ENCODE measurements at regions not wholly inside any gene's neighbourhood (a gene's known extent, or its start where the extent isn't known, plus 50 kb on each side); places are given as distances from the start of the nearest gene placed in this dataset.
"Not testable (repeated sequence)": the region's sequence is repeated elsewhere in the genome, so short reads cannot be mapped to it uniquely, and the experiment has no call there.

DNA sequence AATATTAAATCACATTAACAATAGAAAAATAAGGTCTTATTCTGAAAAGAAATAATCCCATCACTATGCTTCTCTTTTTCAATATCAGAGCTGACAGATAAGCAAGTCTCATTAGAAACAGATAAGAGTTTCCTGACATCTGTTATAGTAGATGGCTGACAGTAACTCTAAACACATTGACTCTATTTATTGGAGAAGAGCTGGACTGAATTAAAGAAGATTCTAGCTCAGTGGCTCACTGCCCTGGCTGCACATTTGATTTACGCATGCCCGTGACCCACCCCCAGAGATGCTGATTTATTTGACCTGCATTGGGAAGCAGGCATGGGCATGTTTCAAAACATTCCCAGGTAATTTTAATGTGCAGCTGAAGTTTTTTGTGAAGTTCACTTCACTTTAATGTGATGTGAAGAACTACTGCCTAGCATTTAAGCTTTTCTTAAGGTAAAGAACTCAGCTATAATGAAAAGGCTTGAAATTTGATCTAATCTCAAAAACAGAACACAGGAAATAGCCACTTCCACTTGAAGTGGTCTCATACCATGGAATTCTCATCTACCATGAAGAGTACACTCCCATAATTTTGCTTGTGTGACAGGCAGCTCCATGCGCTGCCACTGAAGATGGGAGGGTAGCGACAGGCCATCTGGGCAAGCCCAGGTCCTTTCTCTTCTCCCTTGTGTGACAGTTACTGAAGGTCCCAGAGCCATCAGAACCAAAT is 162.3 kb downstream of the TPBG start:
- intact Hi-C loops (cut with DNase I; ENCODE audit: low total_unique reads): no loop called here
- no peaks in the 10 kb centered on the region for H3K9me3 ChIP-seq
- H3K27ac ChIP-seq: no peak overlapping the region
- no peaks in the 10 kb centered on the region for H3K27me3 ChIP-seq
- no peaks in the 10 kb centered on the region for H3K36me3 ChIP-seq
- TF ChIP-seq, protein P1, sequence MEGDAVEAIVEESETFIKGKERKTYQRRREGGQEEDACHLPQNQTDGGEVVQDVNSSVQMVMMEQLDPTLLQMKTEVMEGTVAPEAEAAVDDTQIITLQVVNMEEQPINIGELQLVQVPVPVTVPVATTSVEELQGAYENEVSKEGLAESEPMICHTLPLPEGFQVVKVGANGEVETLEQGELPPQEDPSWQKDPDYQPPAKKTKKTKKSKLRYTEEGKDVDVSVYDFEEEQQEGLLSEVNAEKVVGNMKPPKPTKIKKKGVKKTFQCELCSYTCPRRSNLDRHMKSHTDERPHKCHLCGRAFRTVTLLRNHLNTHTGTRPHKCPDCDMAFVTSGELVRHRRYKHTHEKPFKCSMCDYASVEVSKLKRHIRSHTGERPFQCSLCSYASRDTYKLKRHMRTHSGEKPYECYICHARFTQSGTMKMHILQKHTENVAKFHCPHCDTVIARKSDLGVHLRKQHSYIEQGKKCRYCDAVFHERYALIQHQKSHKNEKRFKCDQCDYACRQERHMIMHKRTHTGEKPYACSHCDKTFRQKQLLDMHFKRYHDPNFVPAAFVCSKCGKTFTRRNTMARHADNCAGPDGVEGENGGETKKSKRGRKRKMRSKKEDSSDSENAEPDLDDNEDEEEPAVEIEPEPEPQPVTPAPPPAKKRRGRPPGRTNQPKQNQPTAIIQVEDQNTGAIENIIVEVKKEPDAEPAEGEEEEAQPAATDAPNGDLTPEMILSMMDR (IDR thresholded peaks at IDR 0.05): no peak
- TF ChIP-seq EP300 (IDR thresholded peaks at IDR 0.05): no peak
- no peak for TF ChIP-seq POLR2A (IDR thresholded peaks at IDR 0.05)
- TF ChIP-seq POLR2AphosphoS5 (IDR thresholded peaks at IDR 0.05): no peak
- no peak overlapping the region for H3K4me3 ChIP-seq
- no peaks in the 10 kb centered on the region for H3K4me1 ChIP-seq
- WGBS, 5 donors: 74 to 89% (median 86%) methylated on average over 4 of the region's 4 CpGs
- DNase-seq: no peak

DNA sequence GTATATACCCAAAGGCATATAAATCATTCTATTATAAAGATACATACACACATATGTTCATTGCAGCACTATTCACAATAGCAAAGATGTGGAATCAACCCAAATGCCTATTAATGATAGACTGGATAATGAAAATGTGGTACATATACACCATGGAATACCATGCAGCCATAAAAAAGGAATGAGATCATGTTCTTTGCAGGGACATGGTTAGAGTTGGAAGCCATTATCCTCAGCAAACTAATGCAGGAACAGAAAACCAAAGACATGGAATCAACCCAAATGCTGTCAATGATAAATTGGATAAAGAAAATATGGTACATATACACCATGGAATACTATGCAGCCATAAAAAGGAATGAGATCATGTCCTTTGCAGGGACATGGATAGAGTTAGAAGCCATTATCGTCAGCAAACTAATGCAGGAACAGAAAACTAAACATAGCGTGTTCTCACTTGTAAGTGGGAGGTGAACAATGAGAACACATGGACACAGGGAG is 166.4 kb downstream of the TPBG start:
- H3K9me3 ChIP-seq; H3K27ac ChIP-seq; H3K4me3 ChIP-seq; intact Hi-C loops (cut with DNase I; ENCODE audit: low total_unique reads); H3K4me1 ChIP-seq; H3K36me3 ChIP-seq; DNase-seq; H3K27me3 ChIP-seq: not testable (repeated sequence)
- 90 to 97% (median 92%) methylated on average over 2 of the region's 2 CpGs for WGBS, 5 donors

DNA sequence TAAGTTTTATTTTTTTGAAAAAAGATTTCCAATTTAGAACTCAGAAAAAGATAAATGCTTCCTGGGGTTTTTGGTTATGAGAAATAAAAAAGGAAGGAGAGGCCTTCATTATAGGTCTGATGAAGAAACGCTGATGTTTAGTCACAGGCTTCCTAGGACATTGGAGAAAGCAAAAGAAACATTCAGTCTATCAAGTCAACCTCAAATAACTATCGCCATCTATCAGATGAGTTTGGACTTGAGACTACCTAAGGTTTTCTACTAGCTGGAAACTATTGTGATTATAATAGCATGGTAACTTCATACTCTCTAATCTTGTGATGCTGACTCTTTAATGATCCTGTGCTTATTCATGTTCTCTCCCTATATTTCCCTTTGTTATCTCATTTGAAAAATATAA is 171.3 kb downstream of the TPBG start:
- TF ChIP-seq POLR2AphosphoS5 (IDR thresholded peaks at IDR 0.05): no peak
- TF ChIP-seq POLR2A (IDR thresholded peaks at IDR 0.05): no peak
- no peak for TF ChIP-seq EP300 (IDR thresholded peaks at IDR 0.05)
- TF ChIP-seq, protein P1 (IDR thresholded peaks at IDR 0.05): no peak
- H3K27ac ChIP-seq: no peak overlapping the region
- no peaks in the 10 kb centered on the region for H3K27me3 ChIP-seq
- H3K9me3 ChIP-seq: no peaks in the 10 kb centered on the region
- no peaks in the 10 kb centered on the region for H3K36me3 ChIP-seq
- H3K4me1 ChIP-seq: no peaks in the 10 kb centered on the region
- no peak overlapping the region for H3K4me3 ChIP-seq
- DNase-seq: no peak
- WGBS, 5 donors: 31 to 72% (median 40%) methylated on average over 2 of the region's 2 CpGs
- intact Hi-C loops (cut with DNase I; ENCODE audit: low total_unique reads): no loop called here

DNA sequence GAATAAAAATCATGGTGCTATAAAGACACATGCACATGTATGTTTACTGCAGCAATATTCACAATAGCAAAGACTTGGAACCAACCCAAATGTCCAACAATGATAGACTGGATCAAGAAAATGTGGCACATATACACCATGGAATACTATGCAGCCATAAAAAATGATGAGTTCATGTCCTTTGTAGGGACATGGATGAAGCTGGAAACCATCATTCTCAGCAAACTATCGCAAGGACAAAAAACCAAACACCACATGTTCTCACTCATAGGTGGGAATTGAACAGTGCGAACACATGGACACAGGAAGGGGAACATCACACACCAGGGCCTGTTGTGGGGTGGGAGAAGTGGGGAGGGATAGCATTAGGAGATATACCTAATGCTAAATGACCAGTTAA is 185.9 kb downstream of the TPBG start:
- H3K4me3 ChIP-seq; H3K36me3 ChIP-seq; H3K9me3 ChIP-seq; intact Hi-C loops (cut with DNase I; ENCODE audit: low total_unique reads); H3K27ac ChIP-seq; H3K4me1 ChIP-seq; H3K27me3 ChIP-seq; DNase-seq: not testable (repeated sequence)
- 80 to 100% (median 96%) methylated on average over 1 to 2 of the region's 2 CpGs for WGBS, 5 donors

DNA sequence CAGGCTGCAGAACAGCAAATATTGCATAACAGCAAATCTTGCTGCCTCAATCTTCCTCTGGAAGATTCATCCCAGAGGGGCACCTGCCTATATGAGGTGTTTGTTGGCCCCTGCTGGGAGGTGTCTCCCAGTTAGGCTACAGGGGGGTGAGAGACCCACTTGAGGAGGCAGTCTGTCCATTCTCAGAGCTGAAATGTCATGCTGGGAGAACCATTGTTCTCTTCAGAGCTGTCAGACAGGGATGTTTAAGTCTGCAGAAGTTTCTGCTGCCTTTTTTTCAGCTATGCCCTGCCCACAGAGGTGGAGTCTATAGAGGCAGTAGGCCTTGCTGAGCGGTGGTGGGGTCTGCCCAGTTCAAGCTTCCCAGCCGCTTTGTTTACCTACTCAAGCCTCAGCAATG is 187.7 kb downstream of the TPBG start:
- H3K4me3 ChIP-seq; intact Hi-C loops (cut with DNase I; ENCODE audit: low total_unique reads); H3K27ac ChIP-seq; H3K9me3 ChIP-seq; H3K36me3 ChIP-seq; DNase-seq; H3K27me3 ChIP-seq; H3K4me1 ChIP-seq: not testable (repeated sequence)
- WGBS, 5 donors: 58 to 84% (median 79%) methylated on average over 2 of the region's 2 CpGs; no CpG with 5 or more reads in 1 of the 5 donors

DNA sequence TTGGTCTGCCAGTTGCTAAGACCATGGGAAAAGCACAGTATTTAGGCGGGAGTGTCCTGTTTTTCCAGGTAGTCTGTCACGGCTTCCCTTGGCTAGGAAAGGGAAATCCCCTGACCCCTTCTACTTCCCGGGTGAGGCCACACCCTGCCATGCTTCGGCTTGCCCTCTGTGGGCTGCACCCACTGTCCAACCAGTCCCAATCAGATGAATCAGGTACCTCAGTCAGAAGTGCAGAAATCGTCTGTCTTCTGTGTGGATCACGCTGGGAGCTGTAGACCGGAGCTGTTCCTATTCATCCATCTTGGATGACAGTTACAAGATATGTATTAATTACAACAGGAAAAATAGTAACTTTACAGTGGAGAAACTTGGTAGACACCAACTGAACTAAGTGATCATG is 188.2 kb downstream of the TPBG start:
- 66 to 83% (median 80%) methylated on average over 6 to 7 of the region's 7 CpGs for WGBS, 5 donors
- Histone ChIP-seq H3K4me3 (no peak overlapping the region), H3K27ac (no peak overlapping the region), H3K9me3 (no peaks in the 10 kb centered on the region), H3K27me3 (no peaks in the 10 kb centered on the region), H3K36me3 (no peaks in the 10 kb centered on the region), H3K4me1 (no peaks in the 10 kb centered on the region)
- TF ChIP-seq, protein P1 (IDR thresholded peaks at IDR 0.05): no peak
- TF ChIP-seq POLR2AphosphoS5 (IDR thresholded peaks at IDR 0.05): no peak
- intact Hi-C loops (cut with DNase I; ENCODE audit: low total_unique reads): no loop called here
- no peak for DNase-seq
